NOMO-1 treated with DMSO at 0.1 percent for 48 hours (cell line): ENCODE measurements at regions not wholly inside any gene's neighbourhood (a gene's known extent, or its start where the extent isn't known, plus 50 kb on each side); places are given as distances from the start of the nearest gene placed in this dataset.

Experiments
- DNase-seq: peaks from one replicate; lab custom pipeline; 2025; ENCODE audit not compliant: unreplicated experiment; lab: John Stamatoyannopoulos, UW

DNA sequence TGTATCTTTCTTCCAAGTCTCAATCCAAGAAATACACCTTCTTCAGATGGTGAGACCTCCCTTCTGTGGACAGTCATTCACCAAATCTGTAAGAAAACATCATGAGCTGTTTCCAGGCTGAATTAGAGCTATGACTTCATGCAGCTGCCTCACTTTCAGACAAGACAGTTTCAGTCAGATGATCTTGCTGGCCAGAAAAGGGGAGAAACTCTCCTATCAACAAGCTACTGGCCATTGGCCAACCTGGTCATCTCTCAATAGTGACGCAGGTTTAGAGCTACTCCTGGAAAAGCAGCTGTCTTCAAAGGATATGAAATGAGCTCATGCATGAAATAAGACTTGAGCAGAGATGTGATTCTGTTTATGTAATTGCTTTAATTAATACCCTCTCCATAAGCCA, 69.6 kb upstream of the NDP start:
- no peak for DNase-seq

DNA sequence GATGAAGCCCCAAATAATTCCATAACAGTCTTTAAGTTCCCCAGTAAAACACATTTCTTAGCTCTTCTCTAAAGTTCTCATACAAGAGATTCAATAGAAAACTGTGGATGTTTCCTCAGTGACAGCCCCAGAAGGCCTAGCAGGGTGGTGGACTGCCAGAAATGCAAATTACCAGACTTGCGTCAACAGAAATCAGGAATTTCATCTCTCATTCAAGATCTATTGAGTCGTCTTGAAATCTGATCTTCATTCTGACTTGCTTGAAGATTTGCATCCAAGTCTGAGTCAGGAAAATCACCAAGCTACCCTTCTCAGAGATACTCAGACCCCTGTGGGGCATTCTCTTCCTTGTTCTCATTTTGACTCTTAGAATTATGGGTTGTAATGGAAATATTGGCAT, 68.9 kb upstream of the NDP start:
- DNase-seq = no peak

- no peak for DNase-seq
These were observed 67.2 kb upstream of the NDP start for GRCh38 chrX:44040406-44040805.

GRCh38 chrX:44039556-44039955, 66.4 kb upstream of the NDP start:
- DNase-seq = no peak

DNA sequence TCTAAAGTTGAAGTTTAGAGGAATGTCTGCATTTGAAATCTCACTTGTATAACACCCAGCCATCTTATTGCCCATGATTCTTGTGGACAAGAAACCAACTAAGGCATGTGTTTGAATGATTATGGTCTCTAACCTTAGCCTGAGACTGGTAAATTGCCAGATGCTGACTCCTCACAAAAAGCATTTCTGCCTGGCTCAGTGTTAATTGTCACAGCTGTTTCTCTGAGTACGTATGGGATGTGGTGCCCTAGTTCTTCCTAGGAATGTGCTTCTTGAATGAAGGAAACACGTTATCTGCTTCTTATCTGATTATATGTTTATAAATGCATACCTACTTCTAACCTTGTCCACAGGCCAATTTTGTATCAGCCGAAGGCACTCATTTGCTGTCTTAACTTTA, 63.1 kb upstream of the NDP start:
- no peak for DNase-seq

DNA sequence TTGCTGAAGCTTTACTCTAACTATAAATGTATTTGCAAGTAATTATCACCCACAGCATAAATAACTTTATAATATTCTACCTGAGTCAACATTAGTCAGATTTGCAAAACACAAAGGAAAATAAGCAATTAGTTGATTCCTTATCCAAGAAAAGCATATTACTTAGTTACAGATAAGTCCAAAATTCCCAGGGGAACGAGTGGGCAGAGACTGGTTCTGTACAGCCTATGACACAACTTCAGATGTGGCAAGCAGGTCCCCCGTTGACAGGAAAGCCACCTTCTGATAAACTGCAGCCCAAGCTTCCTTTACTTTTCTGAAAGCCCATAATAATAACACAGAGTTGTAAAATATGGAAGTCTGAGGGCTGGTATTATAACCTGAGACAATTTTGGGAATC, 62.4 kb upstream of the NDP start:
- DNase-seq = no peak

GRCh38 chrX:44032479-44032878, 59.3 kb upstream of the NDP start:
- no peak for DNase-seq

GRCh38 chrX:44025555-44025954, 52.4 kb upstream of the NDP start:
- DNase-seq = no peak
